GM18517 (cell line): ENCODE measurements at regions not wholly inside any gene's neighbourhood (a gene's known extent, or its start where the extent isn't known, plus 50 kb on each side); places are given as distances from the start of the nearest gene placed in this dataset.
"Not testable (repeated sequence)": the region's sequence is repeated elsewhere in the genome, so short reads cannot be mapped to it uniquely, and the experiment has no call there.

Experiments used
- ATAC-seq: cut with Tn5 transposase; IDR thresholded peaks from one replicate; pipeline ENCODE4 v1.9.1; 2021; ENCODE audit warnings: mild to moderate bottlenecking, moderate library complexity; ENCODE audit not compliant: unreplicated experiment

DNA sequence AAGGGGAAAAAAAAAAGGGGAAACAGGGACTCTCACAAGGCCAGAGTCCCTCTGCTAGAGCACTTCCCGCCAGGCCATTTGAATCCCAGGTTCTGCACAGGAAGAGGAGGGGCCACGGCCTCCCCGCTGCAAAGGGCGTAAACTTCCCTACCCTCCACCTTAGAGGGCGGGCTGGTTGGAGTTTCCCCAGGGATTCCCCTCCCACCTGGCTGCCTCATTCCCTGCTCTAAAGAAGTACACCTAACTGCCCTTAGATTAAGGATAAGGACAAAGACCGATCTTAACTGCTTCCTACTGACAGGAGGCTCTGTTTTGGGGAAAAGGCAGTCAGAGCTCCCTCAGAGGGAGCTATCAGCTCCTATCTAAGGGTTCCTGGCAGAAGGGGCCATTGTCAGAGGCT, 102.0 kb upstream of the ARMC3 start:
- no peak for ATAC-seq

DNA sequence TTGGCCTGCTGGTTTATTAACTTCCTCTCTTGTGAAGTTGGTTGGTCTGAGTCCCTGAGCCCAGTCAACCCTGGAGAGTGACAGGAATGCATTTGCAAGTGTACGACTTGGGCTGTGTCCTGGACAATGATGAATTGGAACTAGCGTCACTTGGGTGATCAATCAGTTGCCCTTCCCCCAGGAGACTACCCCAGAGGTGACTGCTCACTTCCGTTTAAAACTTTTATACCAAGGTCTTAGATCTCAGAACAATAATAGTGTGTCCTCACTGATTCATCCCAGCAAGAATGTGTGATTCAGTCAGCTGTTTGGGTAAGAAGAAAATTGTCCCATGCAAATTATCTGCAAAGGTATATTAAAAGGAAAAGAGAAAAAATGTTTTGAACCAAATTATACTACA, 102.9 kb upstream of the ARMC3 start:
- ATAC-seq, result no peak

DNA sequence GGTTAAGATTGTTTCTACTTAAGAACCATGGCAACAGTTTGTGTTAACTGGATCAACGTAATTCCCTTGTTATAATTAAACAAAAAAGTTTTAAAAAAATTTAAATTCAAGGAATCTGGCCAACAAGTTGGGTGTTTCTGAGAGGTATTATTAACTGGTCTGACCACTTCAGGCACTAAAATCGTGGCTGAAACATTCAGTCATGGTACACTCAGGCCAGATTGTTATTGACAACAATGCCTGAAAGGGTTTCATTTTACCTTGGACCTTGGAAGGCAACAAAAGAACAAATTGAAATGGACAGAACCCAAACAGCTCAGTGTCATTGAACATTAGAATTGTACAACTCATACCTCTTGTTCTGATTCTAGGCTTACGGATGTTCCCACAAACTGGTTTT, 103.3 kb upstream of the ARMC3 start:
- no peak for ATAC-seq

- peak; percentile 77 for ATAC-seq
These were observed 104.7 kb upstream of the ARMC3 start for GRCh38 chr10:22823109-22823508.

DNA sequence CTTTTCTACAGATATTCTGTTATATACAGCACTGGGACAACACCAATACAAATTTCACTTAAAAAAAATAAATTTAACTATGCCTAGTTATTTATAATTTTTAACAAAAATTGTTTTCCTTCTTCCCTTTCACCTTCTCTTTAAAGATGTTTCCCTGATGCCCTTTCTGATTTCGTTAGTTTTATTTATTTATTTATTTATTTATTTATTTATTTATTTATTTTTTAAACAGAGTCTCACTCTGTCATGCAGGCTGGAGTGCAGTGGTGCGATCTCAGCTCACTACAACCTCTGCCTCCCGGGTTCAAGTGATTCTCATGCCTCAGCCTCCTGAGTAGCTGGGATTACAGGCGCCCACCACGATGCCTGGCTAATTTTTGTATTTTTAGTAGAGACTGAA, 105.9 kb upstream of the ARMC3 start:
- ATAC-seq, result not testable (repeated sequence)

DNA sequence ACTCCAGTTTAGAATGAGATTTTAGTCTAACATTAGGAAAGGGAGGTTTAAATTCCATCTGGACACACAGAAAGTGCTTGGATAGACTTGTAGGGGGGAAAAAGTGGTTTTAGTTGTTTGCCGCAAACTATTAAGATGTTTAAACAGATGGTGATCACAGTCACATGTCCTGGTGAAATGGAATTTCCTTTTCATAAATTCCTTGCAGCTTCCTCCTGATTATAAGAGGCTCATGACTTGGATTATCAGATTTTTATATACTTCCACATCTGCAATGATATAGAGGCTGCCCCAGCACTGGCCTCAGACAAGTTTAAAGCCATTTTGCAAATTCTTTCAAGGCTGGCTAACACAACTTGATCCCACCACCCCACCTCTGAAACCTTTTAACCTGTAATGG, 106.4 kb upstream of the ARMC3 start:
- ATAC-seq, result no peak

DNA sequence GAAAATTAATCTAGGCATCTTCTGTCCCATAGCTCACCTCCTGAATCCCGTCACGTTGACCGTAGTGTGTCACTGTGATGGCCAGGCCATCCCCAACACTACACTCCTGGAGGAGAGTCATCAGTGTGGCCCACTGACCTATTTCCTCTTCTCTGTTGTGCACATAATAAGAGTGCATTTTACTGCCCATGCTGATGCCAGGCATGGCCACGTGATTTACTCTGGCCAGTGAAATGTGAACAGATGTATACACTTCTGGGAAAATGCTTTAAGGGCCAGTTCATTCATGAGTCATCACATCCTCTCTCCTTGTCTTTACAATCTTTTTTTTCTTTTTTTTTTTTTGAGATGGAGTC, 101.9 kb upstream of the PIP4K2A start:
- ATAC-seq, result no peak

DNA sequence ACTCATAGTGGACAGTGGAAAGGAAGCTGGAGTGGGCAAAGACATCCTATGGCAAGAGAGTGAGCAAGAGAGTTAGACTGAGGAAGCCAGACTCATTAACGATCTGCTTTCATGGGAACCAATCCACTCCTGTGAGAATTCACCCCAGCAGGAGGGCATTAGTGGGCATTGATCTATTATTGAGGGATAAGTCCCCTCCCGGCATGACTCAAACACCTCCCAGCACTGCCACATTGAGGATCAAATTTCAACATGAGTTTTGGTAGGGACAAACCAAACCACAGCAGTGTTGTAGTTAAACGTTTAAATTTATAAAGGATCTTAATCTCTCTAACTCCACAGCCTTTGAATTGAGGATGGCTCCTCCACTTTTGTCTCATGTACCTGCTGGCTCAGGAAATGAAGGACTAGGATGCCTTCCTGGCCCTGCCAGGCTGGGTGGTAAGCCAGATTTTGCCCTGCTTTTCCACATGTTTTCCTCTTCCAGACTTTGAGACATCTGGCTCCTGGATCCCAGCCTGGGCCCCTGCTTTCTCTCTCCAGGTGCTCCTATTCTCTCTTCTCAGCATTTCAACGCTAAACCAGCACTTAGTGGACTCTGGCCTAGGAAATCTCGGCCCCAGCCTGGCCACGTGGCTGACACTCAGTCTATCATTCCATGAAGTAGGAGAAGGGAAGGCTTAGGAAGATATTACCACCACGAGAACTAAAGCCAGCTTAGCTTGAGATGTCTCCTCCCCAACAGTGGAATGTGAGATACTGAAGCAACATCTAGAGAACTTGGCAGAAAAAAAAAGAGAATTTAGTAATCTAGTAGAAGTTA, 96.5 kb upstream of the PIP4K2A start:
- no peak for ATAC-seq

- ATAC-seq, result no peak
These were observed 92.9 kb upstream of the PIP4K2A start for GRCh38 chr10:22807238-22807637.

GRCh38 chr10:22805304-22805703, 90.9 kb upstream of the PIP4K2A start:
- ATAC-seq, result no peak

DNA sequence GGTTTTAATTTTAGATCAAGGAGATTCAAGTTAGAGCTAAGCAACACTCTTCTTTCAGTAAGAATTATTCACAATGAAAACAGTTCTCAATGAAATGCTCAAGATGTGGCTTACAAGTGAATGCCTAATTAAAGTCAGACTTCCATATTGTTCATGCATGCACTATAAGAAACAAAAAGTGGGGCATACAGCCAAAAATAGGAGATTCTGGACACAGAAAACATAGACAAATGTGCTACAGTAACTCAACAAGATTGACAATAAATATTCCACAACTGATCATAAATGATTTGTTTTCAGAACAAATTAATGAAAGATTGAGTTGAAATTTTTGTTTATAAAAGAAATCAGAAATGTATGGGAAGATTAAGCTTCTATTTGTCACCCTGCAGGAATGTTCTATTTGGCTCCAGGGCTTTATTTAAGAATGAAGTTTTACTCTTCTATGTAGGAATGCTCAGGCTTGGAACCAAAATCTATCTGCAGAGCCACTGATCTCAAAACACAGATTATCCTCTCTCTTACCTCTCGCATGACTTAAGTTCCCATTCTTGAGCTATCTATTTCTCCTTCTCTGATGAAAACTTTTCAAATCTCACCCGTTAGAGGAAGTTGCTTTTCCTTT, 89.0 kb upstream of the PIP4K2A start:
- ATAC-seq, result no peak

GRCh38 chr10:22801785-22802184, 87.4 kb upstream of the PIP4K2A start:
- ATAC-seq, result no peak

DNA sequence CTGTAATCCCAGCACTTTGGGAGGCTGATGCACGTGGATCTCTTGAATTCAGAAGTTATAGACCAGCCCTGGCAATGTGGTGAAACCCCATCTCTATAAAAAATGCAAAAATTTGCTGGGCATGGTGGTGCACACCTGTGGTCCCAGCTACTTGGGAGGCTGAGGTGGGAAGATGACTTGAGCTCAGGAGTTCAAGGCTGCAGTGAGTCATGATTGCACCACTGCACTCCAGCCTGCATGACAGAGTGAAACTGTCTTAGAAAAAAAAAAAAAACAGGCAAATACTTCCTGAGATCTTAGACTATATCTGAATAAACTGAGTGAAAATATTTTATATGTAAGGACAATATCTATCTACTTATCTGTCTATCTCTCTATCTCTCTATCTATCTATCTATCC, 83.4 kb upstream of the PIP4K2A start:
- ATAC-seq, result not testable (repeated sequence)

DNA sequence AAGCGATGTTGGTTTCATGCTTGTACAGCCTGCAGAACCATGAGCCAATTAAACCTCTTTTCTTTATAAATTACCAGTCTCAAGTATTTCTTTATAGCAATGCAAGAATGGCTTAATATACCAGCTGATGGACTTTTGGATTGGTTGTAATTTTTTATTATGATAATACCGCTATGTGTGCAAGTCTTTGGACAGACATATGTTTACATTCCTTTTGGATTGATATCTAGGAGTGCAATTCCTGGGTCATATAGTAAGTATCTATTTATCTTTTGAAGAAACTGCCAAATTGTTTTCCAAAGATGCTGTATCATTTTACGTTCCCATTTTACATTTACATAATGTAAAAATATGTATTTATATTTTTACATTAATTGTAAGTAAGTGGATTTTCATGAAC, 81.2 kb upstream of the PIP4K2A start:
- ATAC-seq, result no peak

DNA sequence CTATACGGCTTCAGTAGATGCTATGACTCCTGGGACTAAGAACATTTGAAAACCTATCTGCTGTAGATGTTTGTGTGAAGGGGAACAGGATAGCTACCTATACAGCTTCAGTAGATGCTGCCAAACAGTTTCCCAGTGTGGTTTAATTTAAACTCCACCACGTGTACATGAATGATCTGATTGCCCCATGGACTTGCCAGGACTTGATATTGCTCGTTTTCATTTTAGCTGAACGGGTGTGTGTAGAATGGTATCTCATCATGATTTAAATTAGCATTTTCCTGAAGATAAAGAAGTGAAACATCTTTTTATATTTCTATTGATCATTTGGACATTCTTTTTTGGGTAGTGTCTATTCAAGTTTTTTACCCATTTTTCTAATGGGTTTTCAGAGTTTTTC, 77.8 kb upstream of the PIP4K2A start:
- no peak for ATAC-seq

- no peak for ATAC-seq
These were observed 77.3 kb upstream of the PIP4K2A start for GRCh38 chr10:22791665-22792064.

DNA sequence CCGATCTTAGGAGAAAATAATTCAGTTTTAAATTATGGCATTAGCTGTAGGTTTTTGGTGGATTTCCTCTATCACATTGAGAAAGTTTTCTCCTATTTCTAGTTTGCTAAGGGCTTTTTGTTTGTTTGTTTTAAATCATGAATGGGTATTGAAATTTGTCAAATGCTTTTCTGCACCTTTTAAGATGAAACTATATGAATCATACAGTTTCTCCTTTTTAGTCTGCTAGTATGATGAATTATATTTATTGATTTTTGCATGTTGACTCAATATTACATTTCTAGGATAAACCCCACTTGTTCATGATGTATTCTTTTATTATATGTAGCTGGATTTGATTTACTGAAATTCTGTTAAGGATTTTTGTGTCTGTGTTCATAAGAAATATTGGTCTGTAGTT, 70.3 kb upstream of the PIP4K2A start:
- no peak for ATAC-seq

DNA sequence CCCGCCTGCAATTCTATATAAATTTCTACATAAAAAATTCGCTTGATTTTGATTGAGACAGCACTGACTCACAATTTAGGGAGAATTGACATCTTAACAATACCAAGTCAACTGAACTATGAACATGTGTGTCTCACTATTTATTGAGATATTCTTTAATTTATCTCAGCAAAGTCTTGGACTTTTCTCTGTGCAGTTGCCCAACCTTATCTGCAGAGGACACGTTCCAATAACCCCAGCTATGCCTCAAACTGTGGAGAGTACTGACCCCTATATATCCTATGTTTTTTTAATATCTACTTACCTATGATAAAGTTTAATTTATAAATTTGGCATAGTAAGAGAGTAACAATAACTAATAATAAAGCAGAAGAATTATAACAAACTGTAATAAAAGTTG, 69.4 kb upstream of the PIP4K2A start:
- ATAC-seq, result no peak

GRCh38 chr10:22780474-22780885, 66.1 kb upstream of the PIP4K2A start:
- ATAC-seq, result no peak

GRCh38 chr10:22779331-22780019, 65.1 kb upstream of the PIP4K2A start:
- no peak for ATAC-seq

- ATAC-seq, result no peak
These were observed 59.7 kb upstream of the PIP4K2A start for GRCh38 chr10:22774102-22774501.

DNA sequence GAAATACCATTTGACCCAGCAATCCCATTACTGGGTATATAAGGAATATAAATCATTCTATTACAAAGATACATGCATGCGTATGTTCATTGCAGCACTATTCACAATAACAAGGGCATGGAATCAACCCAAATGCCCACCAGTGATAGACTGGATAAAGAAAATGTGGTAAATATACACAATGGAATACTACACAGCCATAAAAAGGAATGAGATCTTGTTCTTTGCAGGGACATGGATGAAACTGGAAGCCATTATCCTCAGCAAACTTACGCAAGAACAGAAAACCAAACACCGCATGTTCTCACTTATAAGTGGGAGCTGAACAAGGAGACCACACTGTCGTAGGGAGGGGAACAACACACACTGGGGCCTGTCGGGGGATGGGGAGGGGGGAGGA, 57.3 kb upstream of the PIP4K2A start:
- not testable (repeated sequence) for ATAC-seq
